ENCODE measurements at regions not wholly inside any gene's neighbourhood (a gene's known extent, or its start where the extent isn't known, plus 50 kb on each side); places are given as distances from the start of the nearest gene placed in this dataset.

DNA sequence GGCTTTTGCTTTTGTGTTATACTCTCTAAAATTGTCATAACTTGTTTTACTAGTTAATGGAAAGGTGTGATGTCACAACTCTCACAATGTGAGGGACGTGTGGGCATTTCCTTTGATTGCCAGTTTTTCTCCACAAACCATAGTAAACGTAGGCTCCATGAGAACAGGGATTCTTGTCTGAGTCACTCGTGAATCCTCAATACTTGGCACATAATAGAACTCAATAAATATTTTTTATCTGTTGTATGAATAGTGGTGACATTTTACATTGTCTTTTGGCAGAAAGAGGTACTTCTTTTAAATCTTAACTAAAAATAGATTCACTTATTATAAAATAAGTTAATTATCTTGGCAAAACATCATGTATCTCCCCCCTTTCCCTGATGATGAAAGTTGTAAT is 69.0 kb upstream of the CNKSR3 start:
- TF ChIP-seq EZH2 (IDR thresholded peaks at IDR 0.05; ENCODE audit: borderline replicate concordance, low read depth, low read length, severe bottlenecking) (no peak), CTCF (IDR thresholded peaks at IDR 0.05; ENCODE audit: borderline replicate concordance, extremely low read depth, low read length, poor library complexity, severe bottlenecking) (no peak)

Measured in DND-41 (cell line).